ENCODE measurements at regions not wholly inside any gene's neighbourhood (a gene's known extent, or its start where the extent isn't known, plus 50 kb on each side); places are given as distances from the start of the nearest gene placed in this dataset.

DNA sequence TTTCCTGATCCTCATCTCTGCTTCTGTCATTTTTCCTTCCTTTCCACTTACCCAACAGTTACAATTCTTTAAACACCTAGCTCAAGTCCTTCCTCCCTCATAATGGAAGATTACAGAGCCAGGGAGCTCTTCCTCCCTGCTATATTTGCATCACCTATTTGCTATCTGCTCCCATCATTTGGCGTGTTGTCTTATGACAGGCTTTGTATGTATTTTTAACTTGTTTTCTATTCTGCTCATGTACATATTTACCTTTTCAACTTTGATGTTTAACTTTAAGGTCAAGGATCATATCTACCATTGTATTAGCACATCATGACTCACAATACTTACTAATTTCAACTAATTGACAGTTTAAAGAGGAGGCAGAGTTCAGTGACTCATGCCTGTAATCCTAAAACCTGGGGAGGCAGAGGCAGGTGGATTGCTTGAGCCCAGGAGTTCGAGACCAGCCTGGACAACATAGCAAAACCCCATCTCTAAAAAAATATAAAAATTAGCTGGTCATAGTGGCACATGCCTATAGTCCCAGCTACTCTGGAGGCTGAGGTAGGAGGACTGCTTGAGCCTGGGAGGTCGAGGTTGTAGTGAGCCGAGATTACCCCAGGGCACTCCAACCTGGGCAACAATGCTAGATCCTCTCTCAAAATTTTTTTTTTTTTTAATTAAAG lies 92.5 kb upstream of the FOXN2 start:
- H3K9me2 ChIP-seq (ENCODE audit: insufficient read depth) = no peaks in the 10 kb centered on the region
- no peak for ATAC-seq
- H3K27me3 Mint-ChIP-seq (ENCODE audit: insufficient read depth, low read depth, poor library complexity) = peaks cover 2% of the 10 kb centered on the region

More for the DNA sequence above, 92.5 kb upstream of the FOXN2 start:
- no peaks in the 10 kb centered on the region for H3K27me3 ChIP-seq (ENCODE audit: insufficient read depth)
- H3K4me1 ChIP-seq (ENCODE audit: insufficient read depth) = no peaks in the 10 kb centered on the region
- no peaks in the 10 kb centered on the region for H3K9me3 Mint-ChIP-seq
- H4K20me1 ChIP-seq (replicated peaks; ENCODE audit: insufficient read depth) = no peaks in the 10 kb centered on the region
- no peaks in the 10 kb centered on the region for H3K79me2 ChIP-seq (replicated peaks; ENCODE audit: insufficient read depth)
- no peaks in the 10 kb centered on the region for H3K4me1 Mint-ChIP-seq
- DNase-seq (ENCODE audit: low spot score) = no peak
- H3K27ac ChIP-seq (ENCODE audit: low read depth) = no peak overlapping the region
- H3K36me3 ChIP-seq (ENCODE audit: insufficient read depth) = no peaks in the 10 kb centered on the region
- H3K36me3 Mint-ChIP-seq (ENCODE audit: low read depth) = no peaks in the 10 kb centered on the region
- no peak overlapping the region for H3K27ac Mint-ChIP-seq
- no peak overlapping the region for H3K4me3 ChIP-seq
- H3K4me2 ChIP-seq = no peak overlapping the region
- no peaks in the 10 kb centered on the region for H3F3A ChIP-seq (replicated peaks; ENCODE audit: low read depth)
- H3K4me3 Mint-ChIP-seq = no peak overlapping the region
- no peak overlapping the region for H2AFZ ChIP-seq
- no peak for TF ChIP-seq CREB1 (CRISPR knock-in tag; IDR thresholded peaks at IDR 0.05; ENCODE audit: low read depth)
- TF ChIP-seq EZH2phosphoT487 (IDR thresholded peaks at IDR 0.05; ENCODE audit: unreplicated experiment) = no peak
- TF ChIP-seq STAT1 (IDR thresholded peaks at IDR 0.05; ENCODE audit: unreplicated experiment) = no peak
- TF ChIP-seq, protein P1, sequence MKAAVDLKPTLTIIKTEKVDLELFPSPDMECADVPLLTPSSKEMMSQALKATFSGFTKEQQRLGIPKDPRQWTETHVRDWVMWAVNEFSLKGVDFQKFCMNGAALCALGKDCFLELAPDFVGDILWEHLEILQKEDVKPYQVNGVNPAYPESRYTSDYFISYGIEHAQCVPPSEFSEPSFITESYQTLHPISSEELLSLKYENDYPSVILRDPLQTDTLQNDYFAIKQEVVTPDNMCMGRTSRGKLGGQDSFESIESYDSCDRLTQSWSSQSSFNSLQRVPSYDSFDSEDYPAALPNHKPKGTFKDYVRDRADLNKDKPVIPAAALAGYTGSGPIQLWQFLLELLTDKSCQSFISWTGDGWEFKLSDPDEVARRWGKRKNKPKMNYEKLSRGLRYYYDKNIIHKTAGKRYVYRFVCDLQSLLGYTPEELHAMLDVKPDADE (IDR thresholded peaks at IDR 0.05) = no peak
- TF ChIP-seq, protein P2, sequence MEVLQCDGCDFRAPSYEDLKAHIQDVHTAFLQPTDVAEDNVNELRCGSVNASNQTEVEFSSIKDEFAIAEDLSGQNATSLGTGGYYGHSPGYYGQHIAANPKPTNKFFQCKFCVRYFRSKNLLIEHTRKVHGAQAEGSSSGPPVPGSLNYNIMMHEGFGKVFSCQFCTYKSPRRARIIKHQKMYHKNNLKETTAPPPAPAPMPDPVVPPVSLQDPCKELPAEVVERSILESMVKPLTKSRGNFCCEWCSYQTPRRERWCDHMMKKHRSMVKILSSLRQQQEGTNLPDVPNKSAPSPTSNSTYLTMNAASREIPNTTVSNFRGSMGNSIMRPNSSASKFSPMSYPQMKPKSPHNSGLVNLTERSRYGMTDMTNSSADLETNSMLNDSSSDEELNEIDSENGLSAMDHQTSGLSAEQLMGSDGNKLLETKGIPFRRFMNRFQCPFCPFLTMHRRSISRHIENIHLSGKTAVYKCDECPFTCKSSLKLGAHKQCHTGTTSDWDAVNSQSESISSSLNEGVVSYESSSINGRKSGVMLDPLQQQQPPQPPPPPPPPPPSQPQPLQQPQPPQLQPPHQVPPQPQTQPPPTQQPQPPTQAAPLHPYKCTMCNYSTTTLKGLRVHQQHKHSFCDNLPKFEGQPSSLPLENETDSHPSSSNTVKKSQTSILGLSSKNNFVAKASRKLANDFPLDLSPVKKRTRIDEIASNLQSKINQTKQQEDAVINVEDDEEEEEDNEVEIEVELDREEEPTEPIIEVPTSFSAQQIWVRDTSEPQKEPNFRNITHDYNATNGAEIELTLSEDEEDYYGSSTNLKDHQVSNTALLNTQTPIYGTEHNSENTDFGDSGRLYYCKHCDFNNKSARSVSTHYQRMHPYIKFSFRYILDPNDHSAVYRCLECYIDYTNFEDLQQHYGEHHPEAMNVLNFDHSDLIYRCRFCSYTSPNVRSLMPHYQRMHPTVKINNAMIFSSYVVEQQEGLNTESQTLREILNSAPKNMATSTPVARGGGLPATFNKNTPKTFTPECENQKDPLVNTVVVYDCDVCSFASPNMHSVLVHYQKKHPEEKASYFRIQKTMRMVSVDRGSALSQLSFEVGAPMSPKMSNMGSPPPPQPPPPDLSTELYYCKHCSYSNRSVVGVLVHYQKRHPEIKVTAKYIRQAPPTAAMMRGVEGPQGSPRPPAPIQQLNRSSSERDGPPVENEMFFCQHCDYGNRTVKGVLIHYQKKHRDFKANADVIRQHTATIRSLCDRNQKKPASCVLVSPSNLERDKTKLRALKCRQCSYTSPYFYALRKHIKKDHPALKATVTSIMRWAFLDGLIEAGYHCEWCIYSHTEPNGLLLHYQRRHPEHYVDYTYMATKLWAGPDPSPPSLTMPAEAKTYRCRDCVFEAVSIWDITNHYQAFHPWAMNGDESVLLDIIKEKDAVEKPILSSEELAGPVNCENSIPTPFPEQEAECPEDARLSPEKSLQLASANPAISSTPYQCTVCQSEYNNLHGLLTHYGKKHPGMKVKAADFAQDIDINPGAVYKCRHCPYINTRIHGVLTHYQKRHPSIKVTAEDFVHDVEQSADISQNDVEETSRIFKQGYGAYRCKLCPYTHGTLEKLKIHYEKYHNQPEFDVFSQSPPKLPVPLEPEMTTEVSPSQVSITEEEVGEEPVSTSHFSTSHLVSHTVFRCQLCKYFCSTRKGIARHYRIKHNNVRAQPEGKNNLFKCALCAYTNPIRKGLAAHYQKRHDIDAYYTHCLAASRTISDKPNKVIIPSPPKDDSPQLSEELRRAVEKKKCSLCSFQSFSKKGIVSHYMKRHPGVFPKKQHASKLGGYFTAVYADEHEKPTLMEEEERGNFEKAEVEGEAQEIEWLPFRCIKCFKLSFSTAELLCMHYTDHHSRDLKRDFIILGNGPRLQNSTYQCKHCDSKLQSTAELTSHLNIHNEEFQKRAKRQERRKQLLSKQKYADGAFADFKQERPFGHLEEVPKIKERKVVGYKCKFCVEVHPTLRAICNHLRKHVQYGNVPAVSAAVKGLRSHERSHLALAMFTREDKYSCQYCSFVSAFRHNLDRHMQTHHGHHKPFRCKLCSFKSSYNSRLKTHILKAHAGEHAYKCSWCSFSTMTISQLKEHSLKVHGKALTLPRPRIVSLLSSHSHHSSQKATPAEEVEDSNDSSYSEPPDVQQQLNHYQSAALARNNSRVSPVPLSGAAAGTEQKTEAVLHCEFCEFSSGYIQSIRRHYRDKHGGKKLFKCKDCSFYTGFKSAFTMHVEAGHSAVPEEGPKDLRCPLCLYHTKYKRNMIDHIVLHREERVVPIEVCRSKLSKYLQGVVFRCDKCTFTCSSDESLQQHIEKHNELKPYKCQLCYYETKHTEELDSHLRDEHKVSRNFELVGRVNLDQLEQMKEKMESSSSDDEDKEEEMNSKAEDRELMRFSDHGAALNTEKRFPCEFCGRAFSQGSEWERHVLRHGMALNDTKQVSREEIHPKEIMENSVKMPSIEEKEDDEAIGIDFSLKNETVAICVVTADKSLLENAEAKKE (CRISPR knock-in tag; IDR thresholded peaks at IDR 0.05) = no peak
- TF ChIP-seq POLR2AphosphoS5 (IDR thresholded peaks at IDR 0.05; ENCODE audit: low read depth) = no peak
- no peak for TF ChIP-seq ZNF331 (CRISPR knock-in tag; IDR thresholded peaks at IDR 0.05; ENCODE audit: low read depth)
- TF ChIP-seq NANOG (IDR thresholded peaks at IDR 0.05; ENCODE audit: borderline replicate concordance) = no peak
- TF ChIP-seq, protein P3, sequence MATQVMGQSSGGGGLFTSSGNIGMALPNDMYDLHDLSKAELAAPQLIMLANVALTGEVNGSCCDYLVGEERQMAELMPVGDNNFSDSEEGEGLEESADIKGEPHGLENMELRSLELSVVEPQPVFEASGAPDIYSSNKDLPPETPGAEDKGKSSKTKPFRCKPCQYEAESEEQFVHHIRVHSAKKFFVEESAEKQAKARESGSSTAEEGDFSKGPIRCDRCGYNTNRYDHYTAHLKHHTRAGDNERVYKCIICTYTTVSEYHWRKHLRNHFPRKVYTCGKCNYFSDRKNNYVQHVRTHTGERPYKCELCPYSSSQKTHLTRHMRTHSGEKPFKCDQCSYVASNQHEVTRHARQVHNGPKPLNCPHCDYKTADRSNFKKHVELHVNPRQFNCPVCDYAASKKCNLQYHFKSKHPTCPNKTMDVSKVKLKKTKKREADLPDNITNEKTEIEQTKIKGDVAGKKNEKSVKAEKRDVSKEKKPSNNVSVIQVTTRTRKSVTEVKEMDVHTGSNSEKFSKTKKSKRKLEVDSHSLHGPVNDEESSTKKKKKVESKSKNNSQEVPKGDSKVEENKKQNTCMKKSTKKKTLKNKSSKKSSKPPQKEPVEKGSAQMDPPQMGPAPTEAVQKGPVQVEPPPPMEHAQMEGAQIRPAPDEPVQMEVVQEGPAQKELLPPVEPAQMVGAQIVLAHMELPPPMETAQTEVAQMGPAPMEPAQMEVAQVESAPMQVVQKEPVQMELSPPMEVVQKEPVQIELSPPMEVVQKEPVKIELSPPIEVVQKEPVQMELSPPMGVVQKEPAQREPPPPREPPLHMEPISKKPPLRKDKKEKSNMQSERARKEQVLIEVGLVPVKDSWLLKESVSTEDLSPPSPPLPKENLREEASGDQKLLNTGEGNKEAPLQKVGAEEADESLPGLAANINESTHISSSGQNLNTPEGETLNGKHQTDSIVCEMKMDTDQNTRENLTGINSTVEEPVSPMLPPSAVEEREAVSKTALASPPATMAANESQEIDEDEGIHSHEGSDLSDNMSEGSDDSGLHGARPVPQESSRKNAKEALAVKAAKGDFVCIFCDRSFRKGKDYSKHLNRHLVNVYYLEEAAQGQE (IDR thresholded peaks at IDR 0.05; ENCODE audit: unreplicated experiment) = no peak

Measured in GM23338 (cell line).